ENCODE measurements at regions not wholly inside any gene's neighbourhood (a gene's known extent, or its start where the extent isn't known, plus 50 kb on each side); places are given as distances from the start of the nearest gene placed in this dataset.

GRCh38 chr5:87828545-87829216 lies 416.0 kb upstream of the CCNH start:
- DNase-seq (ENCODE audit: missing footprints) (no peak), ATAC-seq (no peak)
- intact Hi-C loops (cut with DNase I), result no loop called here

- ATAC-seq (no peak), DNase-seq (ENCODE audit: missing footprints) (no peak)
- intact Hi-C loops (cut with DNase I), result no loop called here
These were observed 414.8 kb upstream of the CCNH start for GRCh38 chr5:87827539-87827938.

GRCh38 chr5:87826507-87826906 lies 413.8 kb upstream of the CCNH start:
- intact Hi-C loops (cut with DNase I), result no loop called here
- DNase-seq (ENCODE audit: missing footprints) (no peak), ATAC-seq (no peak)

- intact Hi-C loops (cut with DNase I), result no loop called here
- ATAC-seq (no peak), DNase-seq (ENCODE audit: missing footprints) (no peak)
These were observed 412.9 kb upstream of the CCNH start for GRCh38 chr5:87825583-87825982.

- ATAC-seq, result no peak
- intact Hi-C loops (cut with DNase I), result no loop called here
These were observed 395.1 kb upstream of the CCNH start for GRCh38 chr5:87807783-87808182.

GRCh38 chr5:87803352-87803751 lies 390.6 kb upstream of the CCNH start:
- intact Hi-C loops (cut with DNase I), result no loop called here
- ATAC-seq (no peak), DNase-seq (ENCODE audit: missing footprints) (no peak)

More at GRCh38 chr5:87807783-87808182, 395.1 kb upstream of the CCNH start:
- no peak for DNase-seq (ENCODE audit: missing footprints)

- DNase-seq (ENCODE audit: missing footprints), result no peak
- ATAC-seq, result no peak
- intact Hi-C loops (cut with DNase I), result no loop called here
These were observed 379.1 kb upstream of the CCNH start for GRCh38 chr5:87791869-87792268.

- no peak for ATAC-seq
- DNase-seq (ENCODE audit: missing footprints), result no peak
- intact Hi-C loops (cut with DNase I), result loop anchor here (10.0 kb wide), 1 partner anchor 356 kb away; no protein-coding TSS in a partner anchor
These were observed 375.7 kb upstream of the CCNH start for GRCh38 chr5:87788416-87788815.

GRCh38 chr5:87787625-87788256 lies 375.0 kb upstream of the CCNH start:
- ATAC-seq (no peak), DNase-seq (ENCODE audit: missing footprints) (no peak)
- intact Hi-C loops (cut with DNase I), result loop anchor here (10.0 kb wide), 1 partner anchor 357 kb away; no protein-coding TSS in a partner anchor

- no peak for ATAC-seq
- no peak for DNase-seq (ENCODE audit: missing footprints)
- intact Hi-C loops (cut with DNase I), result loop anchor here (10.0 kb wide), 1 partner anchor 358 kb away; no protein-coding TSS in a partner anchor
These were observed 374.4 kb upstream of the CCNH start for GRCh38 chr5:87787086-87787485.

GRCh38 chr5:87786471-87786870 lies 373.7 kb upstream of the CCNH start:
- ATAC-seq, result no peak
- intact Hi-C loops (cut with DNase I), result loop anchor here (10.0 kb wide), 1 partner anchor 358 kb away; no protein-coding TSS in a partner anchor
- no peak for DNase-seq (ENCODE audit: missing footprints)

GRCh38 chr5:87785554-87786335 lies 373.0 kb upstream of the CCNH start:
- intact Hi-C loops (cut with DNase I), result loop anchor here (10.0 kb wide), 1 partner anchor 359 kb away; no protein-coding TSS in a partner anchor
- no peak for DNase-seq (ENCODE audit: missing footprints)
- ATAC-seq, result no peak

GRCh38 chr5:87784879-87785495 lies 372.3 kb upstream of the CCNH start:
- intact Hi-C loops (cut with DNase I), result loop anchor here (10.0 kb wide), 1 partner anchor 360 kb away; no protein-coding TSS in a partner anchor
- ATAC-seq, result no peak
- DNase-seq (ENCODE audit: missing footprints), result no peak

- intact Hi-C loops (cut with DNase I), result loop anchor here (10.0 kb wide), 1 partner anchor 360 kb away; no protein-coding TSS in a partner anchor
- DNase-seq (ENCODE audit: missing footprints), result no peak
- no peak for ATAC-seq
These were observed 371.6 kb upstream of the CCNH start for GRCh38 chr5:87784311-87784710.

- intact Hi-C loops (cut with DNase I), result loop anchor here (10.0 kb wide), 1 partner anchor 362 kb away; no protein-coding TSS in a partner anchor
- ATAC-seq, result no peak
- DNase-seq (ENCODE audit: missing footprints), result no peak
These were observed 370.2 kb upstream of the CCNH start for GRCh38 chr5:87782916-87783315.

GRCh38 chr5:87781976-87782375 lies 369.2 kb upstream of the CCNH start:
- ATAC-seq (no peak), DNase-seq (ENCODE audit: missing footprints) (no peak)
- intact Hi-C loops (cut with DNase I), result loop anchor here (2.0 to 10.0 kb wide), 2 partner anchors 363 to 909 kb away; no protein-coding TSS in a partner anchor

- peak; percentile 90 for ATAC-seq
- intact Hi-C loops (cut with DNase I), result loop anchor here (2.0 to 10.0 kb wide), 2 partner anchors 364 to 910 kb away; no protein-coding TSS in a partner anchor
- DNase-seq (ENCODE audit: missing footprints), result peak; percentile 82
These were observed 368.4 kb upstream of the CCNH start for GRCh38 chr5:87780831-87781760.

GRCh38 chr5:87778876-87779275 lies 366.1 kb upstream of the CCNH start:
- intact Hi-C loops (cut with DNase I), result no loop called here
- DNase-seq (ENCODE audit: missing footprints) (no peak), ATAC-seq (no peak)

Measured in Right ventricle myocardium inferior (tissue), 1 donor.